HL-60 (cell line): ENCODE measurements at regions not wholly inside any gene's neighbourhood (a gene's known extent, or its start where the extent isn't known, plus 50 kb on each side); places are given as distances from the start of the nearest gene placed in this dataset.

Experiments used
- GABPA ChIP-seq: IDR thresholded peaks from 2 replicates; pipeline ENCODE4 v1.6.1; 2012; ENCODE audit warnings: low read depth
- POLR2AphosphoS5 ChIP-seq: IDR thresholded peaks from 2 replicates; pipeline ENCODE4 v1.6.1; 2012; ENCODE audit warnings: low read depth
- TF ChIP-seq, protein P1 (sequence below): IDR thresholded peaks from one replicate; pipeline ENCODE4 v1.5.1; 2011; ENCODE audit warnings: low read length, control low read depth, inconsistent platforms; ENCODE audit not compliant: insufficient read depth
- TF ChIP-seq, protein P2 (sequence below): IDR thresholded peaks from 2 replicates; pipeline ENCODE4 v1.6.1; 2012; ENCODE audit warnings: low read depth; ENCODE audit not compliant: insufficient replicate concordance

DNA sequence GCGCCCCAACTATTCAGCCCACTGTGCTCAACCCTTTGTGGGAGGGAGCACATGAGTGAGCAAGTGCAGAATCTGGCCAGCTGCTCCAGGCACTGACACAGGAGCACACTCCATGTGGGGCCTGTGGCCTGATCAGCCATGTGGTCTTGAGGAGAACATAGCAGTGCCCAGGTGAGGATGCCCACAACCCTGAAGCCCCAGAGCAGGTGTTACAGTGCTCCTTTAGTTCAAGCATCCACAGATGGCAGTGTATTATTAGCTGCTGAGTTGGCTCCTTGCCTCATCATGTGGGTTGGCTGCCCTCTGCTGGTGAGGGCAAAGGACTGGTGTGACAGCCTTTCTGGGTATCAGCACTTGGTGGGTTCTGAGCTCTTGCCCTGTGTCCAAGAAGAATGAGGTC lies 1588.2 kb downstream of the SI start:
- TF ChIP-seq, protein P1, sequence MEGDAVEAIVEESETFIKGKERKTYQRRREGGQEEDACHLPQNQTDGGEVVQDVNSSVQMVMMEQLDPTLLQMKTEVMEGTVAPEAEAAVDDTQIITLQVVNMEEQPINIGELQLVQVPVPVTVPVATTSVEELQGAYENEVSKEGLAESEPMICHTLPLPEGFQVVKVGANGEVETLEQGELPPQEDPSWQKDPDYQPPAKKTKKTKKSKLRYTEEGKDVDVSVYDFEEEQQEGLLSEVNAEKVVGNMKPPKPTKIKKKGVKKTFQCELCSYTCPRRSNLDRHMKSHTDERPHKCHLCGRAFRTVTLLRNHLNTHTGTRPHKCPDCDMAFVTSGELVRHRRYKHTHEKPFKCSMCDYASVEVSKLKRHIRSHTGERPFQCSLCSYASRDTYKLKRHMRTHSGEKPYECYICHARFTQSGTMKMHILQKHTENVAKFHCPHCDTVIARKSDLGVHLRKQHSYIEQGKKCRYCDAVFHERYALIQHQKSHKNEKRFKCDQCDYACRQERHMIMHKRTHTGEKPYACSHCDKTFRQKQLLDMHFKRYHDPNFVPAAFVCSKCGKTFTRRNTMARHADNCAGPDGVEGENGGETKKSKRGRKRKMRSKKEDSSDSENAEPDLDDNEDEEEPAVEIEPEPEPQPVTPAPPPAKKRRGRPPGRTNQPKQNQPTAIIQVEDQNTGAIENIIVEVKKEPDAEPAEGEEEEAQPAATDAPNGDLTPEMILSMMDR, result peak; percentile 59
- TF ChIP-seq GABPA (no peak), POLR2AphosphoS5 (no peak)
- TF ChIP-seq, protein P2, sequence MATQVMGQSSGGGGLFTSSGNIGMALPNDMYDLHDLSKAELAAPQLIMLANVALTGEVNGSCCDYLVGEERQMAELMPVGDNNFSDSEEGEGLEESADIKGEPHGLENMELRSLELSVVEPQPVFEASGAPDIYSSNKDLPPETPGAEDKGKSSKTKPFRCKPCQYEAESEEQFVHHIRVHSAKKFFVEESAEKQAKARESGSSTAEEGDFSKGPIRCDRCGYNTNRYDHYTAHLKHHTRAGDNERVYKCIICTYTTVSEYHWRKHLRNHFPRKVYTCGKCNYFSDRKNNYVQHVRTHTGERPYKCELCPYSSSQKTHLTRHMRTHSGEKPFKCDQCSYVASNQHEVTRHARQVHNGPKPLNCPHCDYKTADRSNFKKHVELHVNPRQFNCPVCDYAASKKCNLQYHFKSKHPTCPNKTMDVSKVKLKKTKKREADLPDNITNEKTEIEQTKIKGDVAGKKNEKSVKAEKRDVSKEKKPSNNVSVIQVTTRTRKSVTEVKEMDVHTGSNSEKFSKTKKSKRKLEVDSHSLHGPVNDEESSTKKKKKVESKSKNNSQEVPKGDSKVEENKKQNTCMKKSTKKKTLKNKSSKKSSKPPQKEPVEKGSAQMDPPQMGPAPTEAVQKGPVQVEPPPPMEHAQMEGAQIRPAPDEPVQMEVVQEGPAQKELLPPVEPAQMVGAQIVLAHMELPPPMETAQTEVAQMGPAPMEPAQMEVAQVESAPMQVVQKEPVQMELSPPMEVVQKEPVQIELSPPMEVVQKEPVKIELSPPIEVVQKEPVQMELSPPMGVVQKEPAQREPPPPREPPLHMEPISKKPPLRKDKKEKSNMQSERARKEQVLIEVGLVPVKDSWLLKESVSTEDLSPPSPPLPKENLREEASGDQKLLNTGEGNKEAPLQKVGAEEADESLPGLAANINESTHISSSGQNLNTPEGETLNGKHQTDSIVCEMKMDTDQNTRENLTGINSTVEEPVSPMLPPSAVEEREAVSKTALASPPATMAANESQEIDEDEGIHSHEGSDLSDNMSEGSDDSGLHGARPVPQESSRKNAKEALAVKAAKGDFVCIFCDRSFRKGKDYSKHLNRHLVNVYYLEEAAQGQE, result no peak
